A673 (cell line): ENCODE measurements at regions not wholly inside any gene's neighbourhood (a gene's known extent, or its start where the extent isn't known, plus 50 kb on each side); places are given as distances from the start of the nearest gene placed in this dataset. TPM values are rescaled to one million over a fixed set of nuclear protein-coding genes. Genes with fewer than 3 reads are reported as not detected.

Experiments
- BruUV-seq: library from RNA; stranded (reverse); fragments of 400-500 nt; replicated peaks from 2 replicates; lab custom pipeline; 2021; lab: Mats Ljungman, UMichigan
- CTCF ChIA-PET: fragments of 300-600 bp; sonication (Branson Sonifier 250); formaldehyde crosslinking; loops from one replicate; lab custom pipeline; 2022; ENCODE audit warnings: antibody characterized with exemption; lab: Charles Lee
- POLR2A ChIA-PET: fragments of 300-600 bp; sonication (Branson Sonifier 250); formaldehyde crosslinking; loops from one replicate; lab custom pipeline; 2022; ENCODE audit warnings: antibody characterized with exemption; ENCODE audit not compliant: low non-redundant PET; lab: Charles Lee
- DNase-seq: peaks from one replicate; pipeline ENCODE4 v3.0.0-alpha.2; 2015; ENCODE audit warnings: low spot score
- H3K27ac ChIP-seq: fragments of 200-600 bp; sonication (generic); 2 replicates; pipeline ENCODE4 v1.5.1; 2016; ENCODE audit warnings: mixed run types, low read depth, mild to moderate bottlenecking, mixed read lengths, antibody characterized with exemption, low read length; ENCODE audit not compliant: poor library complexity, severe bottlenecking
- H3K27me3 ChIP-seq: fragments of 200-600 bp; sonication (generic); replicated peaks from 2 replicates; pipeline ENCODE4 v1.6.1; 2017; ENCODE audit warnings: mixed run types, low read depth, mild to moderate bottlenecking, mixed read lengths, antibody characterized with exemption, low read length; ENCODE audit not compliant: insufficient read depth, poor library complexity
- H3K36me3 ChIP-seq: fragments of 200-600 bp; sonication (generic); 2 replicates; pipeline ENCODE4 v1.6.1; 2016; ENCODE audit warnings: mixed run types, mild to moderate bottlenecking, mixed read lengths, antibody characterized with exemption, low read length; ENCODE audit not compliant: insufficient read depth, poor library complexity, severe bottlenecking
- H3K4me1 ChIP-seq: fragments of 200-600 bp; sonication (generic); 2 replicates; pipeline ENCODE4 v1.6.1; 2017; ENCODE audit warnings: mixed run types, mild to moderate bottlenecking, mixed read lengths, antibody characterized with exemption, low read length; ENCODE audit not compliant: insufficient read depth, poor library complexity, severe bottlenecking
- H3K4me3 ChIP-seq: fragments of 200-600 bp; sonication (generic); 2 replicates; pipeline ENCODE4 v1.5.1; 2016; ENCODE audit warnings: low read depth, mixed run types, mild to moderate bottlenecking, mixed read lengths, low read length; ENCODE audit not compliant: poor library complexity, severe bottlenecking
- H3K9me3 ChIP-seq: fragments of 200-600 bp; sonication (generic); 2 replicates; pipeline ENCODE4 v1.6.1; 2016; ENCODE audit warnings: mixed run types, low read depth, mild to moderate bottlenecking, mixed read lengths, antibody characterized with exemption, low read length; ENCODE audit not compliant: poor library complexity, severe bottlenecking
- CTCF ChIP-seq: fragments of 300-800, 200-600 bp; sonication (generic); conservative IDR thresholded peaks from 2 replicates; pipeline ENCODE4 v1.5.1; 2017; ENCODE audit warnings: low read depth, mild to moderate bottlenecking, antibody characterized with exemption, low read length, moderate library complexity, mixed read lengths
- EZH2 ChIP-seq: fragments of 200-600 bp; sonication (generic); IDR thresholded peaks from 2 replicates; pipeline ENCODE4 v1.6.1; 2017; ENCODE audit warnings: borderline replicate concordance, low read depth, mild to moderate bottlenecking, mixed read lengths, antibody characterized with exemption, low read length; ENCODE audit not compliant: poor library complexity, severe bottlenecking
- intact Hi-C: fragments of 100-400 bp; cut with micrococcal nuclease; formaldehyde crosslinking; loops from one replicate; pipeline ENCODE4 v1.10.0; 2022; ENCODE audit not compliant: unreplicated experiment
- microRNA-seq: library from miRNA; unstranded; fragments of <30 nt; microRNA quantifications from one replicate; pipeline ENCODE4 v1.2.0, GENCODE V29; 2021

GRCh38 chr10:3836222-3836820 is 51.3 kb upstream of the KLF6 start:
- ChIA-PET POLR2A (no interaction called here), CTCF (no interaction called here)
- no peak for DNase-seq
- H3K36me3 ChIP-seq: no peaks in the 10 kb centered on the region
- no peaks in the 10 kb centered on the region for H3K9me3 ChIP-seq
- H3K4me3 ChIP-seq: no peak overlapping the region
- TF ChIP-seq CTCF (no peak), EZH2 (no peak)
- BruUV-seq: no TSS peak
- intact Hi-C loops: no loop called here
- H3K4me1 ChIP-seq: peaks cover 4% of the 10 kb centered on the region
- H3K27me3 ChIP-seq: no peaks in the 10 kb centered on the region
- H3K27ac ChIP-seq: no peak overlapping the region

- CTCF ChIA-PET: no interaction called here
Measured at GRCh38 chr10:3835770-3836169, 50.8 kb upstream of the KLF6 start.

GRCh38 chr10:3834947-3835346 is 49.9 kb upstream of the KLF6 start:
- peaks cover 10% of the 10 kb centered on the region for H3K4me1 ChIP-seq
- POLR2A ChIA-PET: no interaction called here
- CTCF ChIA-PET: no interaction called here

More at GRCh38 chr10:3835770-3836169, 50.8 kb upstream of the KLF6 start:
- H3K4me3 ChIP-seq: no peak overlapping the region
- no peaks in the 10 kb centered on the region for H3K36me3 ChIP-seq
- POLR2A ChIA-PET: no interaction called here
- no peak for DNase-seq
- TF ChIP-seq EZH2 (no peak), CTCF (no peak)
- H3K27me3 ChIP-seq: no peaks in the 10 kb centered on the region
- no peak overlapping the region for H3K27ac ChIP-seq
- BruUV-seq: no TSS peak
- H3K4me1 ChIP-seq: peaks cover 10% of the 10 kb centered on the region
- intact Hi-C loops: no loop called here
- H3K9me3 ChIP-seq: no peaks in the 10 kb centered on the region

More at GRCh38 chr10:3834947-3835346, 49.9 kb upstream of the KLF6 start:
- no TSS peak for BruUV-seq
- intact Hi-C loops: no loop called here
- no peak overlapping the region for H3K4me3 ChIP-seq
- H3K9me3 ChIP-seq: no peaks in the 10 kb centered on the region
- no peaks in the 10 kb centered on the region for H3K36me3 ChIP-seq
- no peak overlapping the region for H3K27ac ChIP-seq
- H3K27me3 ChIP-seq: no peaks in the 10 kb centered on the region
- no peak for DNase-seq
- no peak for TF ChIP-seq CTCF

Small RNAs in the stretch of these regions (microRNA-seq; reads per million reads assigned to microRNA genes)
- not detected for gene MIR6078
